GM23248 (cell line): ENCODE measurements at regions not wholly inside any gene's neighbourhood (a gene's known extent, or its start where the extent isn't known, plus 50 kb on each side); places are given as distances from the start of the nearest gene placed in this dataset.

Experiments used
- EZH2 ChIP-seq: fragments of 200-600 bp; sonication (generic); IDR thresholded peaks from 2 replicates; pipeline ENCODE4 v1.6.1; 2018; ENCODE audit warnings: antibody characterized with exemption, mild to moderate bottlenecking; ENCODE audit not compliant: insufficient read depth, poor library complexity, severe bottlenecking
- EZH2phosphoT487 ChIP-seq: fragments of 200-600 bp; sonication (generic); IDR thresholded peaks from 2 replicates; pipeline ENCODE4 v1.6.1; 2018; ENCODE audit warnings: antibody characterized with exemption, moderate library complexity, mild to moderate bottlenecking, low read depth; ENCODE audit not compliant: insufficient read depth

- TF ChIP-seq EZH2 (no peak), EZH2phosphoT487 (no peak)
These were observed 111.3 kb upstream of the CRHR1 start for GRCh38 chr17:45672792-45673191.
